ENCODE measurements at regions not wholly inside any gene's neighbourhood (a gene's known extent, or its start where the extent isn't known, plus 50 kb on each side); places are given as distances from the start of the nearest gene placed in this dataset.

GRCh38 chr1:219526074-219526473 is 86.8 kb downstream of the ZC3H11B start:
- in situ Hi-C loops (cut with HindIII; ENCODE audit: low sequenced_read_pairs), result no loop called here

DNA sequence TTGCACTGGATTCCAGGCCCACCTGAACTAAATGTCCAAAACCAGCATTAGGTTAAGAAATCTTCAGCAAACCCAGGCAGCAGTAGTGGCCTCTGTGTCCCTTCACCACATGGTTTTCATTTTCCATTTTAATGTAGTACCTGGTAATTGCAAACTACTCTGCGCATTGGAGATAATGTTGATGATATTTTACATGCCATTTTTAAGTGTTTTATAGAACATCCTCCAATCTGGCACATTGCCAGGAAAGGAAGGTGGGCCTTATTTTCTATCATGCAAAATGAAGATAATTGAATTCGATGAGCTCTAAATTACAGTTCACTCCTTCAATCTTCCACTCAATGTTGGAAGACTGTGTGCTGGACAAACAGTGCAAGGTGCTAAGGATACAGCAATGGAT is 89.5 kb downstream of the ZC3H11B start:
- in situ Hi-C loops (cut with HindIII; ENCODE audit: low sequenced_read_pairs), result no loop called here

DNA sequence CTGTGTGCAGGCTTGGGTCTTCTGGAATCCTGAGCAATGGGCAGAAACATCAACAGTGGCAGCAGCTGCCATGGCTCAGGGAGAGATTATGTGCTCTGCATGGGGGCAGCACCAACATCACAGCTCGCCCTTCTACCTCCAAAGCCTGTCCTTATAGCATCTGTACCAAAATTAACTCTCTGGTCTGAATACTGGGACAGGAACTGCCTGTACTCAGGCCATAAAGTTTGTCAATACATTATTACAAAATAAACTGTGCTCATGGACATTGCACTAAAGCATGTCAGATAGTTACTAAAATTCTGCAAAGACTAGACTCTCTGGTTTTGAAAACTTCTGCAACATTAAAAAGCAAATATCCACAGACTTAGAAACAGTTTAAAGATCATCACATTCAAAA is 91.6 kb downstream of the ZC3H11B start:
- in situ Hi-C loops (cut with HindIII; ENCODE audit: low sequenced_read_pairs), result no loop called here

DNA sequence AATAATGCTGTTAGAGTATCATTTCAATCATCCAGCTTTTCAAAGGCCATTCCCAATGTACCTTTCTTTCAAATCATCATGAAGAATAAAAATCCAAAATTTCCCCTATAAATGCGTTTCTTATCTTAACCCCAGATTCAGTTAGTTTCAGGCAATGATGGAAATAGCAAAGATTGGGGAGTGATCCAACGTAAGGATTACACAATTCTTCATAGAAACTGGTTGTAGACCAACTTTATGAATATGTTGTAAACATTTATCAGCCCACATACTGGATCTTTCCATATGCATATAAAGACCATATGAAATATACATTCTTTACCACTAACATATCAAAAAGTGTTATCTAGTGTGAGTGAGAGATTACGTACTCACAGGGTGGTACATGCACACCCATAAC is 92.7 kb downstream of the ZC3H11B start:
- in situ Hi-C loops (cut with HindIII; ENCODE audit: low sequenced_read_pairs), result no loop called here

GRCh38 chr1:219518907-219519248 is 94.0 kb downstream of the ZC3H11B start:
- in situ Hi-C loops (cut with HindIII; ENCODE audit: low sequenced_read_pairs), result no loop called here

- in situ Hi-C loops (cut with HindIII; ENCODE audit: low sequenced_read_pairs), result no loop called here
Measured at GRCh38 chr1:219518168-219518906, 94.6 kb downstream of the ZC3H11B start.

GRCh38 chr1:219517031-219517430 is 95.9 kb downstream of the ZC3H11B start:
- in situ Hi-C loops (cut with HindIII; ENCODE audit: low sequenced_read_pairs), result no loop called here

DNA sequence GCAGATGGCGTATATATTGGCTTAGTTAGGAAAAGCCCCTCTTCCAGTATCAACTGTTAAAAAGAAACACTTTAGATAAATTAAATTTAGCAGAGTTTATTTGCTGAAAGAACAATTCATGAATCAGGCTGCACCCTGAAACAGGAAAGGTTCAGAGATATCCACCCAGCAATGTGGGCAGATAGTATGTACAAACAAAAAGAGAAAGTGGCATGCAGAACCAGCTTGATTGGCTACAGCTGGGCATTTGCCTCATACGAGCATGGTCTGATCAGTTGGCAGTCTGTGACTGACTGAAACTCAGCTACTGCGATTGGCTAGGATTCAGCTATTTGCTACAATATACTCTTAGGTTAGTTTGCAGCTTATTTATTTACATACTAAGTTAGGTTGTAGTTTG is 98.2 kb downstream of the ZC3H11B start:
- in situ Hi-C loops (cut with HindIII; ENCODE audit: low sequenced_read_pairs), result no loop called here

DNA sequence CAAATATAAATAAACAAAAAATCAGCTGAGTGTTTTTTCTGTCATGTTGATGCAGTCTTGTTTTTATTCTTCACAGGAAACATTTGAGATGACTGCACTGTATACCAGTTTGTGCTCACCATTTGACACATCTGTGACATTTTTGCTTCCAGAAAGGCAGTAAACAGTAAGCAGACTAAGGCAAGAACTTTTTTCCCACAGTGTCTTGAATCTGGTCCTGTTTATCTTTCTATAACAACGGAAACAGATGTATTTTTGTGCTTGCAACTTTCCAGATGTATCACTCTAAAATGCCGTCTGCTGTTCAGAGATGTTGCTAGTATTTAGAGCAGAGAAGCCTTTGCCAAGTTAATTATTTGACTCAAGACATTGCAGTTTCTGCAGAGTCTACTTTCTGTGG is 105.5 kb downstream of the ZC3H11B start:
- in situ Hi-C loops (cut with HindIII; ENCODE audit: low sequenced_read_pairs), result no loop called here

GRCh38 chr1:219506936-219507335 is 106.0 kb downstream of the ZC3H11B start:
- in situ Hi-C loops (cut with HindIII; ENCODE audit: low sequenced_read_pairs), result no loop called here

DNA sequence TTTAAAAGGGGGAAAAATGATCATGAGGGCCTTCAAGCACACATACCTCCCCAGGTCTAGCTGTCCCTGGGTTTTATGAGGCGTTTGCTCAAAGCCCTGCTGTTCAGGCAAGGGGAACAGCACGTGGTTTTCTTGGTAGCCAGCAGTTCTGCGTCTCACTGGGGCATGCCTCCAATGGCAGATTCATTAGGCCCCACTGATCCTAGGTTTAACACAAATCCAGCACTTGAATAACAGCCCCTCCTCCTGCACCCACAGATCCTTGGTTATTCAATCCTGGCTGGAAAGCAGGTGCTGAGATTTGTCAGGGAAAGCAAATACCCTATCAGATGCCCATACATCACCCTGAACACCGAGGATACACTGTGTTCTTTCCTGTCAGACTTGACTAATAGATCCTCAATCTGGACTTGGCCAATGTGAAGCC is 106.4 kb downstream of the ZC3H11B start:
- in situ Hi-C loops (cut with HindIII; ENCODE audit: low sequenced_read_pairs), result no loop called here

DNA sequence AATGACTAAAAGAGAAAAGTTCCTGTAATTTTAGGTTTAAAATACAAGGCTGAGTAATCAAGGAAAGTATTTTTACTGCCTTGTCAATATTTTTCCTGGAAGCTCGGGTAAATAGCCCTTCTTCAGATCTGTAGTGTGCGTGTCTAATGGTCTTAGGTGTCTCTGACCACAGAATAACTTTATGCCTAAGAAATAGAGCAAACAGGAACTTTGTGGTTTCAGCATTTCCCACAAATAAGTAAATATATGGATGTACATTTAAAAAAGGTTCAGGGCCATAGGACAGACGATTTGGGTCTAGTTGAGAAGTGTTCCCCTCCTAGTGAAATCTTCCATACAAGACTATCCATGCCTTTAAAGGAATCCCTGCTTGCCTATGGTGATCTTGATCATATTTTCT is 107.0 kb downstream of the ZC3H11B start:
- in situ Hi-C loops (cut with HindIII; ENCODE audit: low sequenced_read_pairs), result no loop called here

DNA sequence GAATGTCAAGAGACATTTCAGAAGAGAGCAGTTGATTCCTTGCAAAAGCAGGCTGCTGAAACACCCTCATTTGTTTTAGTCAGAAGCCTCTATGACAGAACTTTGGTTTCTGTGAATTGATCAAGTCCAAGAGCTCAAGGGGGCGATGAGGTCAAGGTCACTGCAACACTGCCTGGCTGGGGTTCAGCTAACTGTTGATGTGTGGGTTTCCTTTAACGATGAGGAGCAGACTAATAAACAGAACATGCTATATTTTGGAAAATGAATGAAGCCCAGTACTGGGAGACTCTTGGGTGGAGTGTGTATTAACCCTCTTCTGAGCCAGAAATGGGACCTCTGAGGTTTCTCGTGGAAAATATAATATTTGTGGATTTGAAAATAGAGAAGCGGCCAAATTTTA is 109.3 kb downstream of the ZC3H11B start:
- in situ Hi-C loops (cut with HindIII; ENCODE audit: low sequenced_read_pairs), result no loop called here

DNA sequence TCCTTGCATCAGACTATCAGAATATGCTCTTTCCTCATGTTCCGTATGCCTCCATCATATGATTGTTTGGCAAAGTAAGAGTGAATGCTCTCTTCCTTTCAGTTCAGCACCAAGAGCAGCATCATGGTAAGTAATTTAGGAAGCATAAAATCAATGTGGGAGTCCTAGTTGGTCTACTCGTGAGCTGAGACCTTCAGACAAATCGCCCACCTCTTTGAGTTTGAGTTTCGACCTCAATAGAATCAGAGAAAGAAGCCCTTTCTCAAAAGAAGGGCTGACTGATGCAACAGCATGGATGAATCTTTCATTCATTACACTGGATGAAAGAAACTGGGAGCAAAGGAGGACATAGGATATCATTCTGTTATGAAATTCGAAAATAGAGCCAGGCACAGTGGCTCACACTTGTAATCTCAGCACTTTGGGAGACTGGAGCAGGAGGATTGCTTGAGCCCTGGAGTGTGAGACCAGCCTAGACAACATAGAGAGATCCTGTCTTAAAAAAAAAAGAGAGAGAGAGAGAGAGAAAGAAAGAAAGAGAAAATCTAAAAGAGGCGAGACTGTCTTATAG is 112.5 kb downstream of the ZC3H11B start:
- in situ Hi-C loops (cut with HindIII; ENCODE audit: low sequenced_read_pairs), result no loop called here

GRCh38 chr1:219498666-219499065 is 114.2 kb downstream of the ZC3H11B start:
- in situ Hi-C loops (cut with HindIII; ENCODE audit: low sequenced_read_pairs), result no loop called here

GRCh38 chr1:219495737-219496408 is 117.0 kb downstream of the ZC3H11B start:
- in situ Hi-C loops (cut with HindIII; ENCODE audit: low sequenced_read_pairs), result no loop called here

- in situ Hi-C loops (cut with HindIII; ENCODE audit: low sequenced_read_pairs), result no loop called here
Measured at GRCh38 chr1:219492717-219493116, 120.2 kb downstream of the ZC3H11B start.

DNA sequence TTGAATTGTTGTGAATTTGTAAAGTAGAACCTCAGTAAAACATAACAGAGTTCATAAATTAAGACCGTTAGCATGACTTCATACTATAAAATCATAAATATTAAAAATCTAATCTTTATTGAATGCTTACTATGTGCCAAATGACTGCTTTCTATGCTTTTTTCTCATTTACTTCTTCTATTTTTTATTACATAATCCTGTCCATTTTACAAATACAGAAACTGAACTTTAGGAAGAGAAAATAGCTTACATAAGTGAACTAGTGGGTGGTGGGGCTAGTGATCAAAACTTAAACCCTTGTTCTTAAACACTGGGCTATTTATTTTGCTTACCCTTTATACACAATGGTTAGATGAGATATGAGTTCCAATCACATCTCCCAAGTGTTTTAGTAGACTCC is 122.3 kb downstream of the ZC3H11B start:
- in situ Hi-C loops (cut with HindIII; ENCODE audit: low sequenced_read_pairs), result no loop called here

- in situ Hi-C loops (cut with HindIII; ENCODE audit: low sequenced_read_pairs), result no loop called here
Measured at GRCh38 chr1:219489636-219490035, 123.3 kb downstream of the ZC3H11B start.

DNA sequence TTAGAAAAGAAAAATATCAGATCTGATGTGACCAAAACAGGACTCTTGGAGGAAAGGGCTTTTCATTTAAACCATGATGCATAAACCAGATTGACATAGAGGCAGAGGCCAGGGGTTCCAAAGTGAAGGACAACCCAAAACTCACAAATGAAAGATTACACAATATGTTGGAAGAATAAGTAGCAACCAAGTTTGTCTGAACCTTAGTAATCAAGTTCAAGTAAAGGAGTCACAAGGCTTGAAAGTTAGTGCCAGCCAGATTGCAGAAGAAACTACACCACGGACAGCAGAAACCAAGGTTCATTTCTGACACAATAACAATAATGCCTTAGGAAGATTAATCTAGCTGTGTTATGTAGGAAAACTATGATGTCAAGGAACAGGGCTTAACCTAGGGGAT is 124.6 kb downstream of the ZC3H11B start:
- in situ Hi-C loops (cut with HindIII; ENCODE audit: low sequenced_read_pairs), result no loop called here

DNA sequence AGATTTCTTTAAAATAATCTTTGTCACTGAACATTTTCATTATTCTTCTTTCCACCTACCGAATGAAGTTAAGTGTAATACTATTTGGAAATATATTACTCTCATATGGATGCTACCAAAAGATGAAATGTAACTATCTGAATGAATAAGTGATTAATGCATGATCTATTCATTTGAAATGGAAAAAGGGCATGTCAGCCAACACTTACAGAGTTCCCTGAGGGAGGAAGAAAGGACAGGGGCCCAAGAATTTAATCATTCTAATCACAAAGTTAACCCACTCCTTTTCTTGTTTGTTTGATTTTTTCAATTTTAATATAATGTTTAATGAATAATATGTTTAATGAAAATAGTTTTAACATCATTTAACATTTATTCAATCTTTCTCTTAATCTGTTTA is 129.4 kb downstream of the ZC3H11B start:
- in situ Hi-C loops (cut with HindIII; ENCODE audit: low sequenced_read_pairs), result no loop called here

DNA sequence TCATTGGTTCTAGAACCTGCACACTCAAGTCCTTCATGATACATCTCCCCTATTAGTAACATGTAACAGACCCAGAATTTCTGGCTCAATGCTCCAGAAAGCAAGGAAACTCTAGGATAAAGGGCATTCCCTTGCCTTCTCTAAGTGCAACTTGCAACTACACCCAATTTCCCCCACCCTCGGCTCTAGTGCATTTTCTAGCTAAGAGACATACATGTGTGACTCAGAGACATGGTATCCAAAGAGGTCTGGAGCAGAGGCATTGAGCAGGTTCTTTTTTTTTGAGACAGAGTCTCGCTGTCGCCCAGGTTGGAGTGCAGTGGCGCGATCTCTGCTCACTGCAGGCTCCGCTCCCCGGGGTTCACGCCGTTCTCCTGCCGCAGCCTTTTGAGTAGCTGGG is 132.9 kb downstream of the ZC3H11B start:
- in situ Hi-C loops (cut with HindIII; ENCODE audit: low sequenced_read_pairs), result no loop called here

All from DLD1 (cell line).